DMS53 (cell line): ENCODE measurements at regions not wholly inside any gene's neighbourhood (a gene's known extent, or its start where the extent isn't known, plus 50 kb on each side); places are given as distances from the start of the nearest gene placed in this dataset.

ENCODE experiments used
- DNase-seq: peaks from one replicate; lab custom pipeline; 2025; lab: John Stamatoyannopoulos, UW

GRCh38 chr2:235303499-235304291 is 190.1 kb upstream of the AGAP1 start:
- no peak for DNase-seq

- no peak for DNase-seq
Measured at GRCh38 chr2:235305678-235306077, 188.2 kb upstream of the AGAP1 start.

GRCh38 chr2:235311044-235311443 is 182.8 kb upstream of the AGAP1 start:
- no peak for DNase-seq

GRCh38 chr2:235312571-235312970 is 181.3 kb upstream of the AGAP1 start:
- DNase-seq: no peak

- DNase-seq: no peak
Measured at GRCh38 chr2:235314371-235314930, 179.4 kb upstream of the AGAP1 start.

- DNase-seq: peak; percentile 14
Measured at GRCh38 chr2:235319095-235319494, 174.7 kb upstream of the AGAP1 start.

GRCh38 chr2:235320326-235320725 is 173.5 kb upstream of the AGAP1 start:
- DNase-seq: no peak

- no peak for DNase-seq
Measured at GRCh38 chr2:235324324-235324723, 169.5 kb upstream of the AGAP1 start.

- peak; percentile 13 for DNase-seq
Measured at GRCh38 chr2:235325151-235325550, 168.7 kb upstream of the AGAP1 start.

- no peak for DNase-seq
Measured at GRCh38 chr2:235328991-235329390, 164.9 kb upstream of the AGAP1 start.

GRCh38 chr2:235330775-235331451 is 162.9 kb upstream of the AGAP1 start:
- peak; percentile 44 for DNase-seq

- no peak for DNase-seq
Measured at GRCh38 chr2:235332240-235332890, 161.5 kb upstream of the AGAP1 start.

GRCh38 chr2:235333076-235333475 is 160.8 kb upstream of the AGAP1 start:
- DNase-seq: no peak

- DNase-seq: no peak
Measured at GRCh38 chr2:235334179-235334578, 159.7 kb upstream of the AGAP1 start.

- no peak for DNase-seq
Measured at GRCh38 chr2:235343156-235343774, 150.6 kb upstream of the AGAP1 start.

- DNase-seq: no peak
Measured at GRCh38 chr2:235343869-235344268, 150.0 kb upstream of the AGAP1 start.

- DNase-seq: no peak
Measured at GRCh38 chr2:235345745-235346144, 148.1 kb upstream of the AGAP1 start.

GRCh38 chr2:235347691-235348090 is 146.2 kb upstream of the AGAP1 start:
- DNase-seq: peak; percentile 75

GRCh38 chr2:235348329-235348728 is 145.5 kb upstream of the AGAP1 start:
- no peak for DNase-seq

GRCh38 chr2:235350234-235350633 is 143.6 kb upstream of the AGAP1 start:
- DNase-seq: no peak

GRCh38 chr2:235352541-235352940 is 141.3 kb upstream of the AGAP1 start:
- no peak for DNase-seq

- no peak for DNase-seq
Measured at GRCh38 chr2:235357881-235358280, 136.0 kb upstream of the AGAP1 start.
